HepG2 (cell line): ENCODE measurements at regions not wholly inside any gene's neighbourhood (a gene's known extent, or its start where the extent isn't known, plus 50 kb on each side); places are given as distances from the start of the nearest gene placed in this dataset.

ENCODE experiments used
- IRF9 ChIP-seq: sonication (generic); formaldehyde crosslinking; IDR thresholded peaks from 2 replicates; pipeline ENCODE4 v1.8.0; 2022; ENCODE audit warnings: missing genetic modification reagents, mild to moderate bottlenecking, borderline replicate concordance
- POLR2AphosphoS5 ChIP-seq: IDR thresholded peaks from 2 replicates; pipeline ENCODE4 v1.6.1; 2012; ENCODE audit warnings: low read depth, low read length

- no peak for TF ChIP-seq POLR2AphosphoS5
- TF ChIP-seq IRF9, result no peak
Measured at GRCh38 chrX:43148305-43148704, 370.3 kb upstream of the PPP1R2C start.
